NB4 (cell line): ENCODE measurements at regions not wholly inside any gene's neighbourhood (a gene's known extent, or its start where the extent isn't known, plus 50 kb on each side); places are given as distances from the start of the nearest gene placed in this dataset.

Experiments
- CTCF ChIP-seq: IDR thresholded peaks from one replicate; pipeline ENCODE4 v1.5.1; 2012; ENCODE audit warnings: low read depth, low read length
- MAX ChIP-seq: IDR thresholded peaks from 2 replicates; pipeline ENCODE4 v1.6.1; 2011; ENCODE audit warnings: low read depth, low read length
- POLR2A ChIP-seq: IDR thresholded peaks from 2 replicates; pipeline ENCODE4 v1.6.1; 2011; ENCODE audit warnings: mild to moderate bottlenecking; ENCODE audit not compliant: insufficient read length; ENCODE audit errors: extremely low read depth

DNA sequence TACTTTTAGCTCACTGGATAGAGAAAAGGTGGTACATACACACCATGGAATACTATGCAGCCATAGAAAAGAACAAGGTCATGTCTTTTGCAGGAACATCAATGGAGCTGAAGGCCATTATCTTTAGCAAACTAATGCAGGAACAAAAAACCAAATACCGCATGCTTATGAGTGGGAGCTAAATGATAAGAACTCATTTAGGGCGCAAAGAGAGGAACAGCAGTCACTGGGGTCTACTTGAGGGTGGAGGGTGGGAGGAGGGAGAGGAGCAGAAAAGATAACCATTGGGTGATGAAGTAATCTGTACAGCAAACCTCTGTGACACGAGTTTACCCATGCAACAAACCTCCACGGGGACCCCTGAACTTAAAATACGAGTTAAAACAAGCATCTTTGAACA, 135.1 kb downstream of the IRS2 start:
- TF ChIP-seq CTCF, result no peak
- no peak for TF ChIP-seq MAX
- TF ChIP-seq POLR2A, result no peak
